ENCODE measurements at regions not wholly inside any gene's neighbourhood (a gene's known extent, or its start where the extent isn't known, plus 50 kb on each side); places are given as distances from the start of the nearest gene placed in this dataset.

DNA sequence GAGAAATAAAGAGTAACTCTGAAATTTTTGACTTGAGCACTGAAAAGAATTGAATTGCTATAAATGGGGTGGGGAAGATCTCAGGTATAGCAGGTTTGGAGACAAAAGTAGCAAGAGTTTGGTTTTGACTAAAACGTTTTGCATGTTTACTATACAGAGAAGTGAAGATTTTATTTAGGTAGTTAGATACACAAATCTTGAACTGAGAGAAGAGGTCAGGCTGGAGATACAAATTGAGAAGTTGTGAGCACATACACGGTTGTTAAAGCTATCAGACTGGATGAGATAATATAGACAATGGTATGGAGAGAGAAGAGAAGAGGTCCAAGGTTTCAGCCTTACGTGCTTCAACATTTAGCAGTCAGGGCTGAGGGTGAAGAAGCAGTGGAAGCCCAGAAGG, 420.9 kb downstream of the FOXO1 start:
- DNase-seq (ENCODE audit: low spot score): no peak
- TF ChIP-seq, protein P1, sequence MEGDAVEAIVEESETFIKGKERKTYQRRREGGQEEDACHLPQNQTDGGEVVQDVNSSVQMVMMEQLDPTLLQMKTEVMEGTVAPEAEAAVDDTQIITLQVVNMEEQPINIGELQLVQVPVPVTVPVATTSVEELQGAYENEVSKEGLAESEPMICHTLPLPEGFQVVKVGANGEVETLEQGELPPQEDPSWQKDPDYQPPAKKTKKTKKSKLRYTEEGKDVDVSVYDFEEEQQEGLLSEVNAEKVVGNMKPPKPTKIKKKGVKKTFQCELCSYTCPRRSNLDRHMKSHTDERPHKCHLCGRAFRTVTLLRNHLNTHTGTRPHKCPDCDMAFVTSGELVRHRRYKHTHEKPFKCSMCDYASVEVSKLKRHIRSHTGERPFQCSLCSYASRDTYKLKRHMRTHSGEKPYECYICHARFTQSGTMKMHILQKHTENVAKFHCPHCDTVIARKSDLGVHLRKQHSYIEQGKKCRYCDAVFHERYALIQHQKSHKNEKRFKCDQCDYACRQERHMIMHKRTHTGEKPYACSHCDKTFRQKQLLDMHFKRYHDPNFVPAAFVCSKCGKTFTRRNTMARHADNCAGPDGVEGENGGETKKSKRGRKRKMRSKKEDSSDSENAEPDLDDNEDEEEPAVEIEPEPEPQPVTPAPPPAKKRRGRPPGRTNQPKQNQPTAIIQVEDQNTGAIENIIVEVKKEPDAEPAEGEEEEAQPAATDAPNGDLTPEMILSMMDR (IDR thresholded peaks at IDR 0.05; ENCODE audit: extremely low read depth, missing control alignments): no peak

DNA sequence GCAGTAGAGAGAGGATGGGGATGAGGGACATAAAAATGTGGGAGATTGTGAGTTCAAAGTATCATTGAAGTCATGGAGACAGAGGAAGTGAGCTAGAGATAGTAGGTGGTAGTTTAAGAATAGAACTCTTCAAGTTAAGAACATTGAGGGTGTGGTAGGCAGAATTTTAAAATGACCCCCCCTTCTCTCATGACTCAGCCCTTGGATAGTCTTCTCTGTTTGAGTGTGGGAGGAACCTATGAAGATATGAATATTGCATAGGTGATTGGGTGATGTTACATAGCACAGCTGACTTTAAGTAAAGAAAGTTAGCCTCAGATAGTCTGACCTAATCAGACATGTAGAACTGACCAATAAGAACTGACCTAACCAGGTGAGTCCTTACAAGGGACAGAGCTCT, 418.6 kb downstream of the FOXO1 start:
- TF ChIP-seq, protein P1 (IDR thresholded peaks at IDR 0.05; ENCODE audit: extremely low read depth, missing control alignments): no peak
- no peak for DNase-seq (ENCODE audit: low spot score)

DNA sequence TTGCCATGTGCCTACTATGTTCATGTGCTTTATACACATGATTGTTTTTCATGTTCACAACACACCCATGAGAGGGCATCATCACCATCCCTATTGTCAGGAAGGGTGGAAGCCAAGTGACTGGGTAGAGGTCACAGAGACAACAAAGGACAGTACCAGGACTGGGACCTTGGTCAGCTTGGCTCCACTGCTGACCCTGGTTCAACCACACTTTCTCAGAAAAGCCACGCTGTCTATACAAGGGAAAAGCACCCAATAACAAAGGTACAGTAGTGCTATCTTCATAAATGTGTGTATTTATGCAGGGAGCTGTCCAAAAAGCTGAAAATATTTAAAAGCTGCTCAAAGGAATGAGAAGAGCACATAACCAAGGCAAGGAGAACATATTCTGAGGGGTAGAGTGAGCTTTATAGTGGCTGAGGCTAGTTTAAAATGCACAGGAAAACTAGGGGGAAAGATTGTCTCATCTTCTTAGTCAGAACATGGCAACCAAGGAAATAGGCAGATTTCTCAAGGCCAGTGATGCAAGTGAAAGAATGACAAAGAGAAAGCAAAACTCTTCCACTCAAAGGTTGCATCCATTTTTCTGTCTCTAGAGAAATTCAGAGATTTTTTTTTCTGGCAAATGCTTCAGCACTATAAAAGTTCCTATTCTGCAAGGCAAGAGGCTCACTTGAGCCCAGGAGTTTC, 415.0 kb downstream of the FOXO1 start:
- DNase-seq (ENCODE audit: low spot score): peak; percentile 23
- TF ChIP-seq, protein P1 (IDR thresholded peaks at IDR 0.05; ENCODE audit: extremely low read depth, missing control alignments): no peak

DNA sequence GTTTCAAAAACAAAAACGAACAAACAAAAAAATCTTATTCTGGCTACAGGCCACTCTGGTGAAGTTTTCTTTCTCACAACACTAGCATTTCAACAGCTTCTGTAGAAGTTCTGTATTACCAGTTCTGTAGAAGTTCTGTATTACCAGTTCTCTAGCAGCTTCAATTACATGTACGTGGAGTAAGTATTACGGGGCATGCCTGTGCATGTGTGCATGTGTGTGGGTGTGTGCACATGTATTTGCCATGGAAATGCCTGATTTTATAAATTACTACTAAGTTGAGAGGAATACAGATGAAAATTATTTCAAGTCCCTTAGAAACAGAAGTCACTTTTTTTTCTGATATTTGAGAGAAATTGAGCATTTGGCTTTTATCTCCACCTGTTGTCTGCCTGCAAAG, 414.2 kb downstream of the FOXO1 start:
- DNase-seq (ENCODE audit: low spot score): no peak
- TF ChIP-seq, protein P1 (IDR thresholded peaks at IDR 0.05; ENCODE audit: extremely low read depth, missing control alignments): no peak

DNA sequence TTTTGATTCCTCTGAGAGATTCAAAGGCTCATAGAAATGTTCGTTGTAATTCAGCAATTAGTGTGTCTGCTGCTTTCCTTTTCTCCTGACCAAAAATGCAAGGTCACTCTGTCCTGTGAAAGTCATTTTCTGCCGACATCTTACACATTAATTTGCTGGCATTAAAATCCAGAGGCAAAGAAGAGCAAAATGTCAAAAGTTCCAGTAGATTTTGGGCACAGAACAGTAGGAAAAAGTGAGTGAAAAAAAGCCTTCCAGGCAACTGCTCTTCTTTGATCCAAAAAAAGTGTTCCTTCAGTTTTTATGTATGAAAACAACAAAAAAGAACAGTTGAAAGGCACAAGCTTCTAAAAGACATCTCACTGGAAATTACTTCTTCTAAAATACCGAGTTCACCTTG, 413.8 kb downstream of the FOXO1 start:
- no peak for DNase-seq (ENCODE audit: low spot score)
- TF ChIP-seq, protein P1 (IDR thresholded peaks at IDR 0.05; ENCODE audit: extremely low read depth, missing control alignments): no peak

DNA sequence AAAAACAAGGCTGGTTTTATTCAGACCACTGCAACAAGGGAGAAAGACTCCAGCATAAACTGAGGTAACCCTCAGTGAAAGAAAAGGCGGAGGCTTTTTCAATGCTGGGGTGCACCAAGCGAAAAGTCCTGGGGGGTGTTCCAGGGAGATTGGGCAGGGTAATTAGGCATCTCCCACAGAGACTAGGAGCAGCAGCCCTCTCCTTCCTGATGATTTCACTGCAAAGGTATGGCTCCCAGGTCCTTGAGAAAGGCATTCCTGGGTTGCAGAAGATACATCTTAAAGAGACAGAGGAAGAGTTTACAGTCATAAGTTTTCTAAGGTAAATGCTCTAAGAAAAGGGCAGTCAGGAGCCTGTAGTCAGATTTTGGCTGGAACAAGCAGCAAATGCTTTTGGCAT, 412.0 kb downstream of the FOXO1 start:
- TF ChIP-seq, protein P1 (IDR thresholded peaks at IDR 0.05; ENCODE audit: extremely low read depth, missing control alignments): no peak
- no peak for DNase-seq (ENCODE audit: low spot score)

DNA sequence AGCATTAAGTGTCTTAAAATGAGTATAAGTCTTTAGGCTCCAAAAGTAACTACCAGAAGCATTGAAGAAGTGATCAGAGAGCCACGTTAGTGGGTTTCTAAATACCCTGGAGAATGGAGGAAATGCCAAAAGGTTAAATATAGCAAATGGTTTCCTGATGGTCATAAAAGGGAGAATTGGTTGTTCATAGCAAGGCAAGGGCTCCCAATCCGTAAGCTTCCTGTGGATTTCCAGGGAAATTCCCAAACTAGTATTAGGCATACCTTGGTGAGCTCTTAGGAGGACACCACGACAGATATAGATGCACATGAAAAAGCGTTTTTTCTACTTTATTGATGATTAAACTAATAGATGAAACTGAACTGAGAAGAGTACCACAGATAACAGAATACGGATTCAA, 410.9 kb downstream of the FOXO1 start:
- no peak for DNase-seq (ENCODE audit: low spot score)
- TF ChIP-seq, protein P1 (IDR thresholded peaks at IDR 0.05; ENCODE audit: extremely low read depth, missing control alignments): no peak

Data from GM20000 (cell line).